Esophagus squamous epithelium (tissue), 5 donors: ENCODE measurements at regions not wholly inside any gene's neighbourhood (a gene's known extent, or its start where the extent isn't known, plus 50 kb on each side); places are given as distances from the start of the nearest gene placed in this dataset.

Source experiments
- DNase-seq: peaks from one replicate; lab custom pipeline; 2025; lab: John Stamatoyannopoulos, UW
- H3K27ac ChIP-seq, 4 donors: fragments of 200-600 bp; sonication (generic); one replicate each; pipeline ENCODE4 v1.5.1; 2016 to 2019; ENCODE audit warnings: mild to moderate bottlenecking in 1 of 4
- H3K27me3 ChIP-seq, 4 donors: fragments of 200-600 bp; sonication (generic); 1 replicate in 3 of 4; 2 replicates in 1 of 4; pipeline versions ENCODE4 v1.5.1 to v1.6.0; 2017 to 2021; ENCODE audit warnings: antibody characterized with exemption in 1 of 4
- H3K36me3 ChIP-seq, 3 donors: fragments of 200-600 bp; sonication (generic); one replicate each; pipeline ENCODE4 v1.5.1; 2016 to 2019
- H3K4me1 ChIP-seq, 3 donors: fragments of 200-600 bp; sonication (generic); one replicate each; pipeline ENCODE4 v1.5.1; 2017 to 2019
- H3K4me3 ChIP-seq, 4 donors: fragments of 200-600 bp; sonication (generic); 1 replicate in 3 of 4; 2 replicates in 1 of 4; pipeline ENCODE4 v1.5.1; 2016 to 2019; ENCODE audit warnings: mild to moderate bottlenecking in 2 of 4, moderate library complexity in 1 of 4
- H3K9me3 ChIP-seq, 3 donors: fragments of 200-600 bp; sonication (generic); one replicate each; pipeline ENCODE4 v1.5.1; 2016 to 2019
- CTCF ChIP-seq, 6 experiments: fragments of 450-650 bp in 4 of 6; fragments of 200-600 bp in 2 of 6; sonication (generic) in 2 of 6; IDR thresholded peaks; one replicate each; pipeline ENCODE4 v1.5.1; 2016 to 2019; ENCODE audit warnings: antibody characterized with exemption in 6 of 6, mild to moderate bottlenecking in 4 of 6, moderate library complexity in 4 of 6
- POLR2A ChIP-seq, 4 donors: fragments of 450-650 bp; IDR thresholded peaks; one replicate each; pipeline ENCODE4 v1.6.1; 2017; ENCODE audit warnings: antibody characterized with exemption in 4 of 4, mild to moderate bottlenecking in 4 of 4, moderate library complexity in 3 of 4
- WGBS, 2 donors: methylation state at CpG; one replicate each; pipeline ENCODE4 v1.1.5; 2018; 5-methylcytosine and 5-hydroxymethylcytosine counted together
- intact Hi-C: fragments of 100-400 bp; cut with DNase I; formaldehyde crosslinking; loops from one replicate; pipeline ENCODE4 v1.15.0; 2022
- donor health status: DM: yes; HTN: yes; CAD: no.

- no peaks in the 10 kb centered on the region for H3K36me3 ChIP-seq
- WGBS, 2 donors = 63 to 89% methylated on average over 1 of the region's 1 CpG
- intact Hi-C loops = no loop called here
- no peaks in the 10 kb centered on the region for H3K4me1 ChIP-seq
- no peak overlapping the region for H3K4me3 ChIP-seq
- H3K9me3 ChIP-seq = no peaks in the 10 kb centered on the region
- no peaks in the 10 kb centered on the region for H3K27me3 ChIP-seq
- no peak for DNase-seq
- TF ChIP-seq POLR2A (IDR thresholded peaks at IDR 0.05) (no peak), CTCF (IDR thresholded peaks at IDR 0.05) (no peak)
- no peak overlapping the region for H3K27ac ChIP-seq
Observed at GRCh38 chr5:165277661-165278060, 1772.2 kb downstream of the MAT2B start.

- 69 to 80% methylated on average over 1 of the region's 1 CpG for WGBS, 2 donors
Observed at GRCh38 chr5:165282491-165282890, 1777.1 kb downstream of the MAT2B start.

GRCh38 chr5:165286692-165287091, 1781.3 kb downstream of the MAT2B start:
- Histone ChIP-seq H3K9me3 (peaks cover 0 to 3% (median 0%) of the 10 kb centered on the region in 3 donors), H3K4me3 (no peak overlapping the region), H3K27ac (no peak overlapping the region), H3K36me3 (no peaks in the 10 kb centered on the region), H3K27me3 (no peaks in the 10 kb centered on the region), H3K4me1 (no peaks in the 10 kb centered on the region)
- no peak for DNase-seq
- WGBS, 2 donors = 29% methylated on average over 1 of the region's 2 CpGs; no CpG with 5 or more reads in 1 of the 2 donors
- intact Hi-C loops = no loop called here
- TF ChIP-seq POLR2A (IDR thresholded peaks at IDR 0.05) (no peak), CTCF (IDR thresholded peaks at IDR 0.05) (no peak)

More at GRCh38 chr5:165282491-165282890, 1777.1 kb downstream of the MAT2B start:
- no peak overlapping the region for H3K4me3 ChIP-seq
- no peaks in the 10 kb centered on the region for H3K27me3 ChIP-seq
- intact Hi-C loops = no loop called here
- no peak overlapping the region for H3K27ac ChIP-seq
- no peaks in the 10 kb centered on the region for H3K4me1 ChIP-seq
- no peaks in the 10 kb centered on the region for H3K36me3 ChIP-seq
- TF ChIP-seq CTCF (IDR thresholded peaks at IDR 0.05) (no peak), POLR2A (IDR thresholded peaks at IDR 0.05) (no peak)
- no peak for DNase-seq
- peaks cover 0 to 3% (median 0%) of the 10 kb centered on the region in 3 donors for H3K9me3 ChIP-seq

GRCh38 chr5:165290535-165290934, 1785.1 kb downstream of the MAT2B start:
- H3K4me3 ChIP-seq = no peak overlapping the region
- intact Hi-C loops = no loop called here
- H3K9me3 ChIP-seq = no peaks in the 10 kb centered on the region
- H3K27ac ChIP-seq = no peak overlapping the region
- 13% methylated on average over 2 of the region's 2 CpGs for WGBS, 2 donors
- TF ChIP-seq CTCF (IDR thresholded peaks at IDR 0.05) (no peak), POLR2A (IDR thresholded peaks at IDR 0.05) (no peak)
- no peaks in the 10 kb centered on the region for H3K36me3 ChIP-seq
- no peaks in the 10 kb centered on the region for H3K27me3 ChIP-seq
- no peak for DNase-seq
- H3K4me1 ChIP-seq = no peaks in the 10 kb centered on the region

GRCh38 chr5:165296401-165297130, 1791.1 kb downstream of the MAT2B start:
- no peak for TF ChIP-seq POLR2A (IDR thresholded peaks at IDR 0.05)
- TF ChIP-seq CTCF (IDR thresholded peaks at IDR 0.05) = no peak
- H3K27me3 ChIP-seq = no peaks in the 10 kb centered on the region
- no peak overlapping the region for H3K27ac ChIP-seq
- no peak for DNase-seq
- H3K36me3 ChIP-seq = no peaks in the 10 kb centered on the region
- whole genome bisulfite sequencing, 2 donors = 80 to 86% methylated on average over 6 of the region's 6 CpGs
- intact Hi-C loops = no loop called here
- no peaks in the 10 kb centered on the region for H3K9me3 ChIP-seq
- no peaks in the 10 kb centered on the region for H3K4me1 ChIP-seq
- H3K4me3 ChIP-seq = no peak overlapping the region
